GOT3 (cell line): ENCODE measurements at regions not wholly inside any gene's neighbourhood (a gene's known extent, or its start where the extent isn't known, plus 50 kb on each side); places are given as distances from the start of the nearest gene placed in this dataset.

ENCODE experiments used
- DNase-seq: peaks from one replicate; lab custom pipeline; 2025; ENCODE audit warnings: mixed read lengths; lab: John Stamatoyannopoulos, UW

DNA sequence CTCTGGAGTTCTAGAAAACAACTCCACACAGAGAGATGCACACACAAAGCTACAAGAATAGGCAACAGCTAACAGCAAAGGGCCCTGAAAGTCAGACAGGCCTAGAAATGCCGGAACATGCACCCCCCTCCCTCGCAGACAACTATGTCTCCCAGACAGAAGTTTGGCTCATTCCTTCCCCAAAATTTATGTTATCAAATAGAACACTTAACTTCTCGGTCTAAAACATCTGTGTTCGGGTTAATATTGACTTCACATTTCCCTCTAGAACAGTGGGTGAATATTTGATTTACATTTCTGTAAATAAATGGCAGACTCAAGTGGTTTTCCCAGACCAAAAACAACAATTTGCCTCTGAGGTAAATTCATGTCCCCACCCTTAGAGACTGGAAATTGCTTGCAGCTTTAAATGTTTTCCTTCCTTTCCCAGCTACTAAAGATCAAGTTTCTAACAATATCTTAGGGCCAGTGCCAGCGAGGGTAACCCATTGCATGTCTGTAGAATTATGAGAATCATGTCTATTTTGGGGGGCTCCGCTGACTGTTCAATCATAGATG is 92.5 kb upstream of the INHBA start:
- DNase-seq = no peak

DNA sequence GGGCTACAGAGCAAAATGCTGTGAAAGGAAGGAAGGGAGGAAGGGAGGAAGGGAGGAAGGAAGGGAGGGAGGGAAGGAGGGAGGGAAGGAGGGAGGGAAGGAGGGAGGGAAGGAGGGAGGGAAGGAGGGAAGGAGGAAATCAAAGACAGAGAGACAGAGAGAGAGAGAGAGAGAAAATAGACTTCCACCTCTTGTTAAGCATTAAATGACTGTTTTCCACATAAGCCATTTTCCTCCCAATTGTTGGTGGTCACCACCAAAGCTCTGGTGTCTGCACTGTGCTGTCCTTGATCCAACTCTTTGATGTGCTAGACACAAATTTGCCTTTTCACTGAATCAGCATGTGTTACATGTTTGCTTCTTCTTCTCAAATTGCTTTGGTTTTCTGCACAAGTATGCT is 90.7 kb upstream of the INHBA start:
- no peak for DNase-seq

DNA sequence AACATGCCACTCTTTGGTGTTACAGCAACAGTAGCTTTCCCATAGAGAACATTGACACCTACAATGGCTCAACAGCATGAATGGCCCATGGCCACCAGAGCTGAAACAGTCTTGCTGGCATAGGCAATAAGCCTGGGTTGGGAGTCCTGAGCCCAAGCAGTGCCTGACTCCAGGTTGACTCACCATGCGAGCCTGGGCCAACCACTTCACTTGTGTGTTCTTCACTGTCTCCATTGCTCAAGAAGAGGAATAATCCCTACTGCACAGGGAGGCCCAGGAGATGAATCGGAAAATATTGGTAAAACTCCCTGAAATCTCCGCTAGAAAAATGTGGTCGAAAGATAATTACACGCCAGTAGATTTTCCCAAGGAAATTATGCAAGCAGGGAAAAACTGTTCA is 89.2 kb upstream of the INHBA start:
- DNase-seq = no peak

DNA sequence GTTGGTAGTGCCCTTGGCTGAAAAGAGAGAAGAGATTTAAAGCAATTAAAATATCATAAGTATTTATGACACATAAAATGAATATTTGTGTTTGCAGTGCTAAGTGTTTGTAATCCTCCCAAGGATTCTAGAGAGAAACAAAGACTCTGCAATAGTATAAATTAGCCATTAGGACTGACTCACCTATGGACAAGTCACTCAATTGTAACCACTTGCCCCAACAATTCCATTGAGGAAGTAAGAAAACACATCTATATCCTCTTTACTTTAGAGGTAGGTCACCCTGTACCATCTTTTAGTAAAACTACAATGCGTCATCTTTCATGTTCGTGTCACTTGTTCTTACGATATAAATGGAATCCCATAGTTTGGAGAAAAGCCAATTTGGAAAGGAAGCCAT is 85.7 kb upstream of the INHBA start:
- DNase-seq = no peak

DNA sequence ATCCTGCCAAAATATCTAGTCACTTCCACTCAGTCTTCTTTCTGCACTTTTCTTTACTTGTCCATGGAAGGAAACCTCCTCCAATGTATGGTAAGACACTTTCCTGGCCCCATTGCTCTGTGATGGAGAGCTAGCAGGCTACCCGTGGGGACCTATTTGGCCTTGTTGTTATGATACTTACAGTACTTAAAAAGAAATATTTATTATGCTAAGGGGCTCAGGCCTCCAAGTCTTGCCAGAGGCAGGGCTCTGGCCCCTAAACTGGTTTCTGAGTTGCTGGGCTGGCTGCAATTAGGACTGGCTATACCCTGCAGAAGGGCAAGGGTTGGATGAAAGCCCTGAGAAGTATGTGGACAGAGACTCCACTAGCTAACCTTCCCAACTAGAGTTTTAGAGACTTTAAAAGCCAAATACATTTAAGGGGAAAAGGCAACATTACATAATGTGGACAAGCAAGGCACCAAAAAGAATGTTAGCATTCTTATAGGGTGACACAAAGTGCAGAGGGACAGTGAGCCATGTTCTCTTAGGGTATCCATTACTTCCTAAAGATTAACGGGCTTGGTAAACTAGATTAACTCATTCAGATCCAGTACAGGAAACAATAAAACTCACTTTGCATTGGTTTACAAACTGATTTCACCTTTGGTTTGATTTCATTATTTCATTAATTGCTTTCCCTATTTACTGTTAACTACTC is 84.9 kb upstream of the INHBA start:
- no peak for DNase-seq

DNA sequence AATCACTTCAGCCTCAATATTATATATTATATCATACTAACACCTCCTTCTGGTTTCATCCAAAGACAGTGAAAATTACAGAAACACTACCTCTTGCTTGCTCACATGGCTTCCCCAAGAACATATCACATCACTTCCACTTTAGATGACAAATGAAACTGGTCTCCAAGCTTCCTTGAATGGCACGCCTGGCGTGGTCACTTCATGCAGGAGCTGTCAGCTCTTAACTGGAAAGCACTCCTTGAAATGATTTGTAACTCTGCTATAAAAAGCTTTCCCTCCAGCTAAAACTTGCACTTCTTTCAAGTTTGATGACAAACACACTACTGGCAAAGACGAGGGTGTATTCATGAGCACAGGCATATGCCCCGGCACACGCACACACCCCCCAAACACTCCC is 84.1 kb upstream of the INHBA start:
- no peak for DNase-seq

DNA sequence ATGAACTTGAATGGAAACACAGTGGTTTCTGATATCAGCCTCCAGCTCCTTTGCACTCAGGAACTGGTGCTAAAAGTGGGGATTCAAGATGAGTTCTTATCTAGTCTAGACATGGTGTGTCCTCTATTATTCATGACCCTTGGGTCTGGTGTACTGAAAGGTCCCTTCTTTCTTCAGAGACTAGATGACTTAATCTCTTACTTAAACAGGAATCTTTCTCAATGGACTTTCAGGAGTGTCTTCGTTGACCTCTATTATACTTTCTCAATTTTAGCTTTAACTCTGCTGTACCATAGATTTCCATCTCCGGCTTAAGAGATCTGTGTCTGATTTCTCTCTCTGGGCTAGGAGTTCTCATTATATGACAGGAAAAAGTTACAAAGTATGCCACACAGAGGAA is 83.5 kb upstream of the INHBA start:
- DNase-seq = no peak

DNA sequence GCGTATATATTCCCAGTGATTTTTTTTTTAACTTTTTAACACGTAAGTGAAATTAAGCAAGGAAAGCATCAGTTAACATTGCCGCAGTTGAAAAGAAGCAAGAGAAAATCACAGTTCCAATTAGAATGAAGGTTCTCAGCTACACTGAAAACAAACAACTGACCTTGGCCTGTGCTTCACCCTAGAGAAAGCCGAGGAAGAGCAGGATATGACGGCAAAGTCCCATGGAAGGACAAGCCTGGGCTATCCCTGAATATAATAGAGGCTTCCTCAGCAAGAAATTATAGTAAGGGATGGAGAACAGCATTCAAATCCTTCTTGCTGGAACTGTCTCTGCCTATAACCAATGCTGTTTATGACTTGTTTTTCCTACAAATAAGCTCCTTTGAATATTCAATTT is 83.0 kb upstream of the INHBA start:
- DNase-seq = no peak

DNA sequence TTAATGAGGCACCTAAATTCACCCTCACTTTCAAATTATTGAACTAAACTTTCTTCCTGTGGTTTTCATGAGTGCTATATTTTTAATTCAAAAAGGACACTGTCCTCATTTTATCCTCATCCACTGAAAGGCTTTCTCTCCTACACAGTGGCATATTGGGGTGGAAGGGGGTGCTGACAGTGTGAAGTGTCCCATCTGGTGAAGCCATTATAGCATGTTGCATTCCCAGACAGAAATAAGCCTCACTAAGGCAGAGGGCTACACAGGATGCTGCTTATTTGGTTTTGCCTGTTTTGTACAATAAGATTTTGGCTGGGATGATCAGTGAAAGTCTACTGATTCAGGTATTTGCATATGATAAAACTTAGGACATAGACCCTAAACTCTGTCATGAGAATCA is 82.4 kb upstream of the INHBA start:
- DNase-seq = no peak

DNA sequence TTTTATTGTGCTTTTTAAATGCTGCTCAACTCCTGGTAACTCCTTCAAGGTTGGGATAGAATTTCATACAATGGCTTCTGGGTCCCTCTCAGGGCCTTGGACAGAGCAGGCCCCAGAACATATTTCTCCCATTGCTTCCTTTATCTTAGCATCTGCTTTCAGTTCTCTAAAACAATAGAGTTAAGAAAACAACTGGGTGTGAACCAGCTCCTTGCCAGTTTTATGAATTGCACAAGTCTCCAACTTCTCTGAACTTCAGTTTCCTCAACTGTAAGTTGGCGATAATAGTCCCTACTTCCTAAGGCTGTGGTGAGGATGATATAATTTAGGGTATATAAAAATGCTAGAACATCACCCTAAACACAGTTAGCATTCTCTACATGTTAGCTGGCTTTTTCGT is 77.0 kb upstream of the INHBA start:
- DNase-seq = no peak

DNA sequence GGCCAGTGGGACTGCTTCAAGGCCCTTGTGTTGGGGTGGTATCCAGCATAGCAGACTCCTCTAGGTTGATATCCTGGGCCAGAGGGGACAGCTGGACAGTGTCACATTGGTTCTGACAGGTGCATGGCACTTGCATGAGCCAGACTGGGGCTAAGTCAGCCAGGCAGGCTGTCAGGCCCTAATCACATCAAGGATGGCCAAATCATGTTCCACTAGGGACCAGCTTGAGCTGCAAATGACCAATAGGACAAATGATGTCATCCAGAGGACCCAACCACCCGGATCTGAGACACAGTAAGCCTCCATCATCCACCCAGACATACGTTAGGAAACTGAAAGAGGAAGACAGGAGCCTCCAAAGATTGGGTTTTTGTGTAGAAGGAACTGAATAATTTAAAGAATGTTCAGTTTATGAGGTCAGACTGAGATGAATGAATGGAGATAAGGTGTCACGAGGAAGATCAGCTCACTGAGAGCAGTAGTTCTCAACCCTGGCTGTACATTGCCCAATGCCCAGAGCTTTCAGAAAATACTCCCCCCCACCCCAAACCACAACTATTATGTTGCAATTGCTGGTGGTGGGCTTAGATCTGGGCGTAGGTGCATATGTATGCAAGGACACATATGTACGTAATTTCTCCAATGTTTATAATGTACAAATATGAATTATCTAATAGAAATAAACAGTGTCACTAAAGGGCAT is 75.2 kb upstream of the INHBA start:
- no peak for DNase-seq

DNA sequence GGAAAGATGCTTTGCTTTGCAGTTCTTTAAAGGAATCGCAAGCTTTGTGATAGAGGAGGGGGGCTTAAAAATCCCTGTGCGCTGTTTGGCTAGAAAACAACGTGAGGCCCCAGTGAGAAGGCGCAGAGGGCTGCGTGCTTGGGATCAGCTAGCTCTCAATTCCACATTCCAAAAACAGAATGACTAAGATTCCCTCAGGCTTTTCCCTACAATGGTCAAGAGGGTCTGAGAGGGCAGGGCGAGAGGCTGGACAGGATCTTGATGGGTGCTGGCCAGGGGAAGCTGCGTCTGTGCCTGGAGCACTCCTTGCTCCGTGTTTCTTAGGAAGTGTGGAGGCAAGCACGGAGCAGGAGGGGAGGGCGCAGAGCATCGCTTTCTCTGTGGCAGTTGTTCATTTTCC is 72.1 kb upstream of the INHBA start:
- DNase-seq = no peak

DNA sequence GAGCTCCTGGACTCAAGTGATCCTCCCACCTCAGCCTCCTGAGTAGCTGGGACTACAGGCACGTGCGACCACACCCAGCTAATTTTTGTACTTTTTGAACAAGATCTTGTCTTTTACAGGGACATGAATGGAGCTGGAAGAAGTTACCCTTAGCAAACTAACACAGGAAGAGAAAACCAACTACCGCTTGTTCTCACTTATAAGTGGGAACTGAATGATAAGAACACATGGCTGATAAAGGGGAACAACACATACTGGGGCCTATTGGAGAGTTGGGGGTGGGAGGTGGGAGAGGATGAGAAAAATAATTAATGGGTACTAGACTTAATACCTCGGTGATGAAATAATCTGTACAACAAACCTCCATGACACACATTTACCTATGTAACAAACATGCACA is 70.9 kb upstream of the INHBA start:
- DNase-seq = no peak

DNA sequence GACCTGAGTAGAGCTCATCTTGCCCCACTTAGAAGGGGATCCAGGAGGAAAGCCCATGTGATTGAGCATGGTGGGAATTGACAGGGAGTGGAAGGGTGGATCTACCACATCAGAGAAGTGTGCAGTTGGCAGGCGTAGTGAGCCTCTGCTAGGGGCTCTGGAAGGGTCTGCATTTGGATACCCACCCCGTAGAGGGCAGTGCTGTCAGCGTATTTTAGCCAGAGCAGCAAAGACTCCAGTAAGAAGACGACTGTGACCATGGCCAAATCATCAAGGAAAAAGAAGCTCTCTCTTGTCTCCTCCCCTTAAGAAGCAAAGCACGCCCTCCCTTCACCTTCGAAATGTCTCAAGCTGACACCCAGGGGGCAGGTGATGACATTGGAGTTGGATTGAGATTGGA is 68.8 kb upstream of the INHBA start:
- DNase-seq = no peak

DNA sequence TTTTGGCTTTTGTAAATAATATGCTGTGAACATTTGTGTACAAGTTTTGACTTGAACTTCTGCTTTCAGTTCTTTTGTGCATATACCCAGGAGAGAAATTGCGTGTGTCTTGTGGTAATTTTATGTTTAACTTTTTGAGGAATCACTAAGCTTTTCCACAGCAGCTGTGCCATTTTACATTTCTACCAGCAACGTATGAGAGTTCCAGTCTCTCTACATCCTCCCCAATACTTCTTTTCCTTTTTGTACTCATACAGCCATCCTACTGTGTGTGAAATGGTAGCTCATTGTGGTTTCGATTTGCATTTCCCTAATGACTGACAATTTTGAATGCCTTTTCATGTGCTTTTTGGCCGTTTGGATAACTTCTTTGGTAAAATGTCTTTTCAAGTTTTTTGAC is 66.3 kb upstream of the INHBA start:
- DNase-seq = no peak

DNA sequence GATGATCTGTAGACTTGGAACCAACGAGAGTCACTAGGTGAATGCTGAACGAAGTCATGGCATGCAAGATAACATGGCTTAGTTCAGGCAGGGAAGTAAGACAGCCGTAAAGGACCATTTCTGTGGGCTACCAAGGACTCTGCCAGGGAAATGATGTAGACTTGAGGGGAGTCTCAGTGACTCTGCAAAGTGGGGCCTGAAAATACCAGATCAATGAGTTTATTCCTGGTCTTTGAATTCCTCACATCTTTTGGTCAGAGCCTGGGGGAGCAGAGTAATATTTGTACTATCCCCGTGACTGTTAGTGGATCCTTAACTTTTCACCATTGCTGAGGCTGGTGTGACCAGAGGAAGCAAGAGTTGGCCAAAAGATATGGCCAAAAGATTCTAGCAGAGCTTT is 60.7 kb upstream of the INHBA start:
- DNase-seq = no peak

DNA sequence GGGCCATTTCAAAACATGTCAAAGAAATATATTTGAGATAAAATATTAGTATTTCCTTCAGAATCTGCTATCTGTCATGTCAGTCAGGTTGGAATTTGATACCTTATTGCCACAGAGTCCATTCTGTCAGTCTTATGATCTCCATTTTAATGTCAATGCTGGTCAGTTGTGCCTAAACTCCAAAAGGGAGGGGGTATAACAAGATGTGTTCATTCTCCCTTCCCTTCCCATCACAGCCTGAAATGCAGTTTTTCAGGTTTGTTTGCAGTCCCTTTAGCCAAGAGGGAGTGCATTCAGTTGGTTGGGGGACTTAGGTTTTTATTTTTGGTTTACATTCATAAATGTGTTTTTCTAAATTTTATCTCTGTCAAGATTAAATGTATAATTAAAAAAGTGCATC is 59.8 kb upstream of the INHBA start:
- DNase-seq = no peak

DNA sequence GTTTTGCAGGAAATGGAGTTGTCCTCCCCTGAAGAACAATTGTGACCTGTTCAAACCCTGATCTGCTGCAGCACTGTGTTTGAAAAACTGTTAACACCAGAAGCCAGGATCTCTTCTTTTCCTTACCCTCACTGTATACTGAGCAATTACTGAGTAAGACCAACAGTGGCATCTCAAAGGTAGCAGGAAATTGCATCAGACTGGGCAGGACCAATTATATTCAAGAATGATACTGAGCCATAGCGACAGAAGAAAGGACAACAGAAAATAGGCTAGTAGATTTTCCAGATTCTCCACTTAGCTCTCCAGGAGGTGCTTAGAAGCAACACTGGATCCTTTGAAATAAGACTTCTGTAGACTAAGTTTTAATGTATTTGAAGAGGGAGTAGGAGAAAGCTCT is 57.4 kb upstream of the INHBA start:
- no peak for DNase-seq

DNA sequence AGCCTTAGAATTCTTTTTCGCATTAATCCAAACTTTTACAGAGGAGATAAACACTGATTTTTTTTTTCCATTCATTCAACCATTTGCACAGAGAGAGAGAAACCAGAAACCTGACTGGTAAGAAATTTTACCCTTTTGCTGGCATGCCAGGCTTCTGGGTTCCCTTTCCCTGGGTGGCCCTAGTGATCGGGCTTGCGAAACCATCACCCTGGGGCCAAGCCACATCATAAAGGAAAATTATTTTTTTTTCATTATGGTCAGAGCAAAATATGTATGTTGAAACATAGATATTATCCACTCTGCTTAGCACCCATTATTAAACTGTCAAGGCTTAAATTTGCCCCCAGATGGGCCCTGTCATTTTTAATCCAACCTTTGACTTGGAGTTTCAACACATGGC is 55.4 kb upstream of the INHBA start:
- no peak for DNase-seq

DNA sequence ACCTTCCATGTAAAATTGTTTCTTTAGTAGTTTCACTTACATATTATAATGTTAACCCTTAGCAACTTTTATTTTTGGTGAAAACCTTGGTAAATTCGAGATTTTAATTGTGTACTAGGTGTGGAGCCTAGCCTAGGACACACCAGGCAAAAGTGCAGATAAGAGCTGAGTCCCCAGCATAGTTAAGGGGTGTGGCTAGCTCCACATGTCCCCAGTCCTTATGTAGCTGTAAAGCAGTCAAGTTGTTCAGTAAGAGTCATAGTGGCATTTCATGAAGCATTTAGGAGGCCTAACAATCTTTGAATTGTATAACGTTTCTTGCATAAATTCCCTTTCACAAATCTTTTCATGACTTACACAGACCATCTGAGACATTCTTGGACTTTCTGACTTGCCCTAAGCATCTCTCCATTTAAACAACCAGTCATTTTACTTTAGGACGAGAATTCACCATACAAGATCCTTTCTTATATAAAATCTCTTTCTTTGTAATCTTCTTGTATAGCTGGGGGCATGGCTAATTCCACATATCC is 53.8 kb upstream of the INHBA start:
- DNase-seq = no peak

DNA sequence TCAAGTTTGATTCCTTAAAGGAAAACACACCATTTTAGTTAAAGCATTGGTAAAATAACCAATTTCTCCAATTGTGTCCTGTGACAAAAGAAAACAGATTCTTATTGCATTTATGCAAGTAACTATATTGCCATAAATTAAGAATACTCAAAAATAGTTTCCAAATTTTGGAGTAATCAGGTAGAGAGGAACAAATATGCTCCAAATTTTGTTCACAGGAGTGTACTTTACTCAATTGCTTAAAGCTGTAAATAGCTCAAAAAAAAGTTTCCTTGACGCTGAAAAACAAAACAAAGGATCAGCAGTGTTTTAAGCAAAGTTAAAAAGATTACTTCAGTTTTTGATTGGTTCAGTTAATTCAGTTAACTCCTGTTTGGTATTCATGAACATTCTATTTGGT is 52.2 kb upstream of the INHBA start:
- no peak for DNase-seq

DNA sequence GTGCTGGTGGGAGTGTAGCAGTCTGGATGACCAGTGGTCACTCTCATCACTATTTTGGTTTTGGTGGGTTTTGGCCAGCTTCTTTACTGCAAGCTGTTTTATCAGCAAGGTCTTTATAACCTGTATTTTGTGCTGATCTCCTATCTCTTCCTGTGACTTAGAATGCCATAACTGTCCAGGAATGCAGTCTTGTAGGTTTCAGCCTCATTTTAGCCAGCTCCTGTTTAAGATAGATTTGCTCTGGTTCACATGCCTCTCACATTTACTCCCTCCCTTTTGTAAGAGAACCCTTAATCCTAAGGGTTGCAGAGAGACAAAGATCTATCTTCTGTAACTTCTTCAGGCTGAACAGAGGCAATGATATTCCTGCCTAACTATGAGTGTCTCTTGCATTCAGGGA is 51.2 kb upstream of the INHBA start:
- DNase-seq = no peak
